HG03097 (cell line): ENCODE measurements at regions not wholly inside any gene's neighbourhood (a gene's known extent, or its start where the extent isn't known, plus 50 kb on each side); places are given as distances from the start of the nearest gene placed in this dataset.

Experiments
- ATAC-seq: cut with Tn5 transposase; IDR thresholded peaks from one replicate; pipeline ENCODE4 v1.9.1; 2021; ENCODE audit not compliant: unreplicated experiment, low FRiP score

GRCh38 chr2:192876698-192877097 lies 682.0 kb upstream of the TMEFF2 start:
- no peak for ATAC-seq

- ATAC-seq = no peak
These were observed 660.0 kb upstream of the TMEFF2 start for GRCh38 chr2:192854706-192855105.

GRCh38 chr2:192854031-192854430 lies 659.3 kb upstream of the TMEFF2 start:
- ATAC-seq = no peak

- ATAC-seq = no peak
These were observed 634.2 kb upstream of the TMEFF2 start for GRCh38 chr2:192828947-192829346.

- ATAC-seq = no peak
These were observed 633.4 kb upstream of the TMEFF2 start for GRCh38 chr2:192828175-192828574.

GRCh38 chr2:192827735-192828134 lies 633.0 kb upstream of the TMEFF2 start:
- ATAC-seq = no peak

- ATAC-seq = no peak
These were observed 619.6 kb upstream of the TMEFF2 start for GRCh38 chr2:192814376-192814775.

- ATAC-seq = no peak
These were observed 618.6 kb upstream of the TMEFF2 start for GRCh38 chr2:192813341-192813740.

GRCh38 chr2:192809173-192809572 lies 614.4 kb upstream of the TMEFF2 start:
- no peak for ATAC-seq

GRCh38 chr2:192783643-192784042 lies 588.9 kb upstream of the TMEFF2 start:
- no peak for ATAC-seq

GRCh38 chr2:192775459-192776262 lies 580.9 kb upstream of the TMEFF2 start:
- no peak for ATAC-seq

- ATAC-seq = no peak
These were observed 580.3 kb upstream of the TMEFF2 start for GRCh38 chr2:192775011-192775410.

GRCh38 chr2:192773044-192773443 lies 578.3 kb upstream of the TMEFF2 start:
- no peak for ATAC-seq

- no peak for ATAC-seq
These were observed 555.0 kb upstream of the TMEFF2 start for GRCh38 chr2:192749611-192750200.

GRCh38 chr2:192741889-192742288 lies 547.2 kb upstream of the TMEFF2 start:
- no peak for ATAC-seq

GRCh38 chr2:192735447-192735846 lies 540.7 kb upstream of the TMEFF2 start:
- ATAC-seq = no peak

GRCh38 chr2:192729369-192729768 lies 534.6 kb upstream of the TMEFF2 start:
- ATAC-seq = no peak

GRCh38 chr2:192725991-192726390 lies 531.3 kb upstream of the TMEFF2 start:
- no peak for ATAC-seq

GRCh38 chr2:192719629-192720028 lies 524.9 kb upstream of the TMEFF2 start:
- no peak for ATAC-seq

GRCh38 chr2:192718340-192718739 lies 523.6 kb upstream of the TMEFF2 start:
- no peak for ATAC-seq

- no peak for ATAC-seq
These were observed 506.2 kb upstream of the TMEFF2 start for GRCh38 chr2:192700934-192701333.

GRCh38 chr2:192697880-192698279 lies 503.1 kb upstream of the TMEFF2 start:
- no peak for ATAC-seq
